Activated T-helper 2 cell treated with anti-CD3 and anti-CD28 coated beads, Interferon-gamma antibody, Interleukin-2, Interleukin-4, amounts not matched to agents 10 μg/mL and 5 μg/mL and 100 μg/mL, durations not matched to agents 14 hours and 24 hours and 36 hours (primary cell): ENCODE measurements at regions not wholly inside any gene's neighbourhood (a gene's known extent, or its start where the extent isn't known, plus 50 kb on each side); places are given as distances from the start of the nearest gene placed in this dataset.

Experiments
- DNase-seq: peaks from one replicate; pipeline ENCODE4 v3.0.0; 2021; ENCODE audit warnings: low spot score
- H3K27ac Mint-ChIP-seq: one replicate; pipeline ENCODE4 v1.8.0; 2021; ENCODE audit warnings: mixed read lengths
- H3K27me3 Mint-ChIP-seq: one replicate; pipeline ENCODE4 v1.8.0; 2021; ENCODE audit warnings: low read depth, mixed read lengths
- H3K36me3 Mint-ChIP-seq: one replicate; pipeline ENCODE4 v1.8.0; 2021; ENCODE audit warnings: low read depth, mixed read lengths
- H3K4me1 Mint-ChIP-seq: one replicate; pipeline ENCODE4 v1.8.0; 2021; ENCODE audit warnings: low read depth, mixed read lengths
- H3K4me3 Mint-ChIP-seq: one replicate; pipeline ENCODE4 v1.8.0; 2021; ENCODE audit warnings: low read depth, mild to moderate bottlenecking, moderate library complexity, mixed read lengths
- H3K9me3 Mint-ChIP-seq: one replicate; pipeline ENCODE4 v1.8.0; 2021; ENCODE audit warnings: mixed read lengths
- intact Hi-C: fragments of 100-400 bp; cut with micrococcal nuclease; formaldehyde crosslinking; loops from one replicate; pipeline ENCODE4 v1.15.1; 2023

DNA sequence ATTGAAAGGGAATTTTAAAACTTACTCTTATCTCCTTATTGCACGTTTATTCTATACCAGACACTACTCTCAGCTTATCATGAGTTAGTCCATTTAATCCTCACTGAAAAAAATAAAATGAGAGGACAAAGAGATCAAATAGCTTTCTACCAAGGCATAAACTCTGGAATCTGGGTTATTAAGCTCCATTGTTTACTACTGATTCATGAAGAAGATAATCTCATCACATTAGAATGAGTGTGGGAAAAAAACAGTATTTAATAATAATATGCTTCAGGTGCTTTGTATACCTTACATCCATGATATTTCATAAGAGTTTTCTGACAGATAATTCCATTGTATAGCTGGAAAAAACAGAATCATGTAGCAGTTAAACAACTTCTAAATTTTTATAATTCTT is 1092.6 kb downstream of the TECRL start:
- Mint-ChIP-seq H3K4me1 (no peaks in the 10 kb centered on the region), H3K36me3 (no peaks in the 10 kb centered on the region), H3K27ac (no peak overlapping the region), H3K27me3 (no peaks in the 10 kb centered on the region), H3K9me3 (peaks cover 26% of the 10 kb centered on the region), H3K4me3 (no peak overlapping the region)
- DNase-seq, result no peak
- intact Hi-C loops, result no loop called here

DNA sequence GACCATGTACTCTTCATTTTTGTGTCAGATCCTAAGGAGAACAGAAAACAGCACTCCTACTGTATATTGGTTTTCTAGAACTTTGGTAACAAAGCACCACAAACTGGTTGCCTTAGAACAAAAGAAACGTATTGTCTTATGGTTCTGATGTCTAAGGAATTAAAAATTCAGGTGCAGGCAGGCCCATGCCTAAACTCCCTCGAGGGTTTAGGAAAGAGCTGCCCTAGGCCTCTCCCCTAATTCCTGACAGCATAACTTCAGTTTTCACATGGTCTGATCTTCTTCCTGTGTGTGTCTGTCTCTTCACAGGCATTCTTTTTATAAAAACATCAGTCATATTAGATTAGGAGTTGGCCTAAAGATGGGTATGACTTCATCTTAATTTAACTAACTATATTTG is 1093.6 kb downstream of the TECRL start:
- H3K4me3 Mint-ChIP-seq, result no peak overlapping the region
- H3K27ac Mint-ChIP-seq, result no peak overlapping the region
- intact Hi-C loops, result no loop called here
- no peaks in the 10 kb centered on the region for H3K36me3 Mint-ChIP-seq
- no peaks in the 10 kb centered on the region for H3K4me1 Mint-ChIP-seq
- H3K9me3 Mint-ChIP-seq, result peaks cover 25% of the 10 kb centered on the region
- H3K27me3 Mint-ChIP-seq, result no peaks in the 10 kb centered on the region
- DNase-seq, result no peak

GRCh38 chr4:63308697-63309096 is 1100.6 kb downstream of the TECRL start:
- intact Hi-C loops, result no loop called here
- DNase-seq, result no peak
- Mint-ChIP-seq H3K9me3 (peaks cover 17% of the 10 kb centered on the region), H3K27ac (no peak overlapping the region), H3K36me3 (no peaks in the 10 kb centered on the region), H3K4me1 (no peaks in the 10 kb centered on the region), H3K27me3 (no peaks in the 10 kb centered on the region), H3K4me3 (no peak overlapping the region)

- Mint-ChIP-seq H3K4me1 (no peaks in the 10 kb centered on the region), H3K27me3 (no peaks in the 10 kb centered on the region), H3K36me3 (no peaks in the 10 kb centered on the region), H3K27ac (no peak overlapping the region), H3K4me3 (no peak overlapping the region), H3K9me3 (peaks cover 16% of the 10 kb centered on the region)
- intact Hi-C loops, result no loop called here
- DNase-seq, result no peak
These were observed 1106.5 kb downstream of the TECRL start for GRCh38 chr4:63302792-63303191.

- Mint-ChIP-seq H3K36me3 (no peaks in the 10 kb centered on the region), H3K4me1 (no peaks in the 10 kb centered on the region), H3K27ac (no peak overlapping the region), H3K9me3 (peaks cover 20% of the 10 kb centered on the region), H3K27me3 (no peaks in the 10 kb centered on the region), H3K4me3 (no peak overlapping the region)
- no peak for DNase-seq
- intact Hi-C loops, result no loop called here
These were observed 1107.2 kb downstream of the TECRL start for GRCh38 chr4:63302078-63302477.

DNA sequence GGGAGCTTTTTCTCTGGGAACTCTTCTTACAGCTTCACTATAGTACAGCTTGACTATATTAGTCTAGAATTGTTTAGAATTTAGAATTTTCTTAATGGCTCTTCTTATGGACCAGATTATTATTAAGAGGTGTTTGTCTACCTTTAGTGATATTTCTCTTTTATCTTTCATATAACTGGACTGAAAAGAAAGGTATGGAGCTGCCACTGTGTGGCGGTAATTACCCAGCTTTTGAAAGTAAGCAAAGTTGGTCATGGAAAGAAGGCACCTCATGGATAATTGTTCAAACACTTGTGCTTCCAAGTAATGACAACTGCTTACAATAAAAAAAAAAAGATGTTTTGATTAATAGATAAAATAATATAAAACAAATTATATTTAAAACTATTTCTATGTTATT is 1112.5 kb downstream of the TECRL start:
- Mint-ChIP-seq H3K27me3 (no peaks in the 10 kb centered on the region), H3K4me1 (no peaks in the 10 kb centered on the region), H3K4me3 (no peak overlapping the region), H3K9me3 (peaks cover 18% of the 10 kb centered on the region), H3K36me3 (no peaks in the 10 kb centered on the region), H3K27ac (no peak overlapping the region)
- DNase-seq, result no peak
- intact Hi-C loops, result no loop called here

- intact Hi-C loops, result no loop called here
- peaks cover 56% of the 10 kb centered on the region for H3K9me3 Mint-ChIP-seq
- no peak overlapping the region for H3K27ac Mint-ChIP-seq
- no peak for DNase-seq
- no peak overlapping the region for H3K4me3 Mint-ChIP-seq
- H3K36me3 Mint-ChIP-seq, result no peaks in the 10 kb centered on the region
- no peaks in the 10 kb centered on the region for H3K4me1 Mint-ChIP-seq
- H3K27me3 Mint-ChIP-seq, result no peaks in the 10 kb centered on the region
These were observed 1133.8 kb downstream of the TECRL start for GRCh38 chr4:63275491-63275890.

DNA sequence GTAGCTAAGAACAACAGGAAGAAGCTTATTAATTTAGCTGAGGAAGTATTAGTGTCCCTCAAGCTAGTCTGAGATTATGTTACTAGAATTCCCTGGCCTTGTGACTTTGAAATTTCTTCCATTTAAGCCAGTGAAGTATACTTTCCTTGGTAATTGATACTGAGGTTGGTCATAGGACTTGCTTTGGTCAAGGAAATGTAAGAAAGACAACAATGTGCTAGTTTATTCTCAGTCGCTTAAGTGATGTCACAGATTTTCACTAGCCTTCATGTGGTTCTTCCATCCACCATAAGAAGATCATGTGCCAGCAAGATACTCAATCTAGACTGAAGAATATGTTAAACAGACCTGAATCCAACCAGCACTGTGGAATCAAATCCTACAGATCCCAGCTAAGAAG is 1140.1 kb downstream of the TECRL start:
- intact Hi-C loops, result no loop called here

GRCh38 chr4:63233671-63234070 is 1175.6 kb downstream of the TECRL start:
- intact Hi-C loops, result no loop called here
- H3K36me3 Mint-ChIP-seq, result no peaks in the 10 kb centered on the region
- DNase-seq, result no peak
- H3K4me1 Mint-ChIP-seq, result no peaks in the 10 kb centered on the region
- no peaks in the 10 kb centered on the region for H3K27me3 Mint-ChIP-seq
- H3K27ac Mint-ChIP-seq, result no peak overlapping the region
- H3K9me3 Mint-ChIP-seq, result peaks cover 31% of the 10 kb centered on the region
- no peak overlapping the region for H3K4me3 Mint-ChIP-seq

More for the DNA sequence above, 1140.1 kb downstream of the TECRL start:
- Mint-ChIP-seq H3K4me3 (no peak overlapping the region), H3K27me3 (no peaks in the 10 kb centered on the region), H3K27ac (no peak overlapping the region), H3K4me1 (no peaks in the 10 kb centered on the region), H3K36me3 (no peaks in the 10 kb centered on the region), H3K9me3 (peaks cover 17% of the 10 kb centered on the region)
- DNase-seq, result no peak

GRCh38 chr4:63232058-63232457 is 1177.2 kb downstream of the TECRL start:
- Mint-ChIP-seq H3K27me3 (no peaks in the 10 kb centered on the region), H3K27ac (no peak overlapping the region)
- intact Hi-C loops, result no loop called here

GRCh38 chr4:63226229-63226628 is 1183.0 kb downstream of the TECRL start:
- DNase-seq, result no peak
- peaks cover 35% of the 10 kb centered on the region for H3K9me3 Mint-ChIP-seq
- intact Hi-C loops, result no loop called here
- H3K27me3 Mint-ChIP-seq, result no peaks in the 10 kb centered on the region
- H3K4me1 Mint-ChIP-seq, result no peaks in the 10 kb centered on the region
- no peak overlapping the region for H3K27ac Mint-ChIP-seq
- no peaks in the 10 kb centered on the region for H3K36me3 Mint-ChIP-seq
- no peak overlapping the region for H3K4me3 Mint-ChIP-seq

More at GRCh38 chr4:63232058-63232457, 1177.2 kb downstream of the TECRL start:
- no peak for DNase-seq
- H3K9me3 Mint-ChIP-seq, result peaks cover 26% of the 10 kb centered on the region
- no peaks in the 10 kb centered on the region for H3K4me1 Mint-ChIP-seq
- no peaks in the 10 kb centered on the region for H3K36me3 Mint-ChIP-seq
- no peak overlapping the region for H3K4me3 Mint-ChIP-seq

DNA sequence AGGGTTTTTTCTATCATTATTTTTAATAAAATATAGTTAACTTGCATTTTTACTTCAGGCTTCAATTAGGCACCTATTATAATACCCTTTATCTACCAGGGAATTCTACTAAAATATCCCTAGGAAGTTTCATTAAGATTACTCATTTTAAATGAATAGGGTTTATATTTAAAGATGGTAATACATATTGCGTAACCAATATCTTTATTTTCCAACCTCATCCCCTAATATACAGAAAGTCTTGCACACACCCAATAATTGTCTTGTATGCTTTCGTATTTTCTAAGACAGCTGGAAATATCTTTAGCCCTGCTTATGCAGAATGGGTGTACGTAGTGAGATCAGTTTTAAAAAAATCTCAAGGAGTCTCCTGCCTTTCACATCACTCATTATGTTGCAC is 1186.8 kb downstream of the TECRL start:
- H3K27me3 Mint-ChIP-seq, result no peaks in the 10 kb centered on the region
- no peaks in the 10 kb centered on the region for H3K36me3 Mint-ChIP-seq
- intact Hi-C loops, result no loop called here
- H3K4me1 Mint-ChIP-seq, result no peaks in the 10 kb centered on the region
- H3K27ac Mint-ChIP-seq, result no peak overlapping the region
- no peak overlapping the region for H3K4me3 Mint-ChIP-seq
- peaks cover 45% of the 10 kb centered on the region for H3K9me3 Mint-ChIP-seq
- DNase-seq, result no peak

DNA sequence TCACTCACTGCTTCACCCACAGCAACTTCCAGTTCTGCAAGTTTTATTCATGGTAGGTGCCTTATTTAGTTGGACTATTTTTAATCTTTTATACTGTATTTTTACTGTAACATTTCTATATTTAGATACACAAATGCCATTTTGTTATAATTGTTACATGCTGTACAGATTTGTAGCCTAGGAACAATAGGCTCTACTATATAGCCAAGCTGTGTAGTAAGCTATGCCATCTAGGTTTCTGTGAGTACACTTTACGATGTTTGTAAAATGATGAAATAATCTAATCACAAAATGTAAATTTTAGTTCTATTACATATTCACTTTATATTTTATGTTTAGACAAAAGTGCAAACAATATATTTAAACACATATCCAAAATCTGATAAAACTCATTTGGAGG is 1187.8 kb downstream of the TECRL start:
- intact Hi-C loops, result no loop called here
- Mint-ChIP-seq H3K36me3 (no peaks in the 10 kb centered on the region), H3K4me1 (no peaks in the 10 kb centered on the region), H3K9me3 (peaks cover 50% of the 10 kb centered on the region), H3K27me3 (no peaks in the 10 kb centered on the region), H3K27ac (no peak overlapping the region), H3K4me3 (no peak overlapping the region)
- DNase-seq, result no peak

DNA sequence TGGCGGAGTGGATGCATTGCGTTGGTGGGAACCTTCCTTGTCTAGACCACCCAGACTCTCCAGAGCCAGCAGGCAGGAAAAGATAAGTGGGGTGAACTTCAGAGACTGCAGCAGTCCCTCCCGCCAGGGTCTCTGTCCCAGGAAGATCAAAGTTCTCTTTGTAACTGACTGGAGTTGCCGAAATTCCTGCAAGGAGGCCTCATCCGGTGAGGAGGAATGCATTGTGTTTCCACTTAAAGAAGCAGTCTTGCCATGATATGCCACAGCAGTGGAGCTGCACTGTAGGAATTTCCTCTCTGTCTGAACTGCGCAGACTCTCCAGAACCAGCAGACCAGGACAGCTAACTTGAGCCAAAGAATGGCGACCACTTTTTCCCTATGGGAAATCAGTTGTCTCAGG is 1190.4 kb downstream of the TECRL start:
- DNase-seq, result no peak
- no peaks in the 10 kb centered on the region for H3K36me3 Mint-ChIP-seq
- no peak overlapping the region for H3K4me3 Mint-ChIP-seq
- intact Hi-C loops, result no loop called here
- no peak overlapping the region for H3K27ac Mint-ChIP-seq
- H3K4me1 Mint-ChIP-seq, result no peaks in the 10 kb centered on the region
- no peaks in the 10 kb centered on the region for H3K27me3 Mint-ChIP-seq
- peaks cover 58% of the 10 kb centered on the region for H3K9me3 Mint-ChIP-seq
